MM.1S (cell line): ENCODE measurements at regions not wholly inside any gene's neighbourhood (a gene's known extent, or its start where the extent isn't known, plus 50 kb on each side); places are given as distances from the start of the nearest gene placed in this dataset.

Experiments
- CTCF ChIP-seq: fragments of 300-600 bp; sonication (generic); IDR thresholded peaks from 2 replicates; pipeline ENCODE4 v1.5.1; 2016; ENCODE audit warnings: antibody characterized with exemption, low read length, mixed read lengths
- EZH2 ChIP-seq: fragments of 300-600 bp; sonication (generic); optimal IDR thresholded peaks from 2 replicates; pipeline ENCODE3; 2017; ENCODE audit warnings: low read depth, mild to moderate bottlenecking, antibody characterized with exemption, low read length, mixed read lengths
- EZH2phosphoT487 ChIP-seq: fragments of 300-600 bp; sonication (generic); IDR thresholded peaks from 2 replicates; pipeline ENCODE4 v1.6.1; 2018; ENCODE audit warnings: antibody characterized with exemption, low read length

GRCh38 chr1:4431491-4431890, 222.9 kb upstream of the AJAP1 start:
- TF ChIP-seq CTCF (no peak), EZH2 (no peak), EZH2phosphoT487 (no peak)
